ENCODE measurements at regions not wholly inside any gene's neighbourhood (a gene's known extent, or its start where the extent isn't known, plus 50 kb on each side); places are given as distances from the start of the nearest gene placed in this dataset.

DNA sequence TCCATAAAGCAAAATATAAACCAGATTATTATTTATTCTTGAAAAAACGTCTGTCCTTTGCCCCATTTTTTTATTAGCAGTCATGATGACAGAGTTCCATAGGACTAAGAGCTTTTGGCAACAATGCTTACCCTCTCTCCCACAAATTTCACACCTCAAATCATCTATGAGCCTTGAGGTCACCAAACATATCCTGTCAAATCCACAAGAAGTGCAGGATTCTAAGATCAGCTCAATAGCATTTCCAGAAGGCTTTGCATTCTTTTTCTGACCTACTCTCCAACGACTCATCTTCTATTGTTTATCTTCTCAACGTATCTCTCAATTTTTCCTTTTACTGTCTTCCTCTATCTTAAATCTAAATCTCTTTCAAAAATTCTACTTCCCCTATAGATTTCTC is 619.1 kb upstream of the BCHE start:
- no peak for TF ChIP-seq EZH2 (IDR thresholded peaks at IDR 0.05; ENCODE audit: insufficient read depth, poor library complexity, severe bottlenecking)
- no peak for TF ChIP-seq EZH2phosphoT487 (IDR thresholded peaks at IDR 0.05; ENCODE audit: insufficient read depth, low read depth)
